ENCODE measurements at regions not wholly inside any gene's neighbourhood (a gene's known extent, or its start where the extent isn't known, plus 50 kb on each side); places are given as distances from the start of the nearest gene placed in this dataset.

DNA sequence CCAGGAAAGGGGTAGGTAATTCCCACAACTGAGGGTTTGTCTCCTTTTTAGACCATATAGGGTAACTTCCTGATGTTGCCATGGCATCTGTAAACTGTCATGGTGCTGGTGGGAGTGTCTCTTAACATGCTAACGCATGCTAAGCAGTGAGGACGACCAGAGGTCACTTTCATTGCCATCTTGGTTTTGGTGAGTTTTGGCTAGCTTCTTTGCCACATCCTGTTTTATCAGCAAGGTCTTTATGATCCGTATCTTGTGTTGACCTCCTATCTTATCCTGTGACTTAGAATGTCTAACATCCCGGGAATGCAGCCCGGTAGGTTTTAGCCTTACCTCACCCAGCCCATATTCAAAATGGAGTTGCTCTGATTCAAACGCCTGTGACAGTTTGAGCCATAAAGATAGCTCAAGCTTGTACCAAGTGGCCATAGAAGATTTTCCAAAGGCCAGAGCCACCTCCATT is 176.0 kb upstream of the NAMPT start:
- TF ChIP-seq, protein P1, sequence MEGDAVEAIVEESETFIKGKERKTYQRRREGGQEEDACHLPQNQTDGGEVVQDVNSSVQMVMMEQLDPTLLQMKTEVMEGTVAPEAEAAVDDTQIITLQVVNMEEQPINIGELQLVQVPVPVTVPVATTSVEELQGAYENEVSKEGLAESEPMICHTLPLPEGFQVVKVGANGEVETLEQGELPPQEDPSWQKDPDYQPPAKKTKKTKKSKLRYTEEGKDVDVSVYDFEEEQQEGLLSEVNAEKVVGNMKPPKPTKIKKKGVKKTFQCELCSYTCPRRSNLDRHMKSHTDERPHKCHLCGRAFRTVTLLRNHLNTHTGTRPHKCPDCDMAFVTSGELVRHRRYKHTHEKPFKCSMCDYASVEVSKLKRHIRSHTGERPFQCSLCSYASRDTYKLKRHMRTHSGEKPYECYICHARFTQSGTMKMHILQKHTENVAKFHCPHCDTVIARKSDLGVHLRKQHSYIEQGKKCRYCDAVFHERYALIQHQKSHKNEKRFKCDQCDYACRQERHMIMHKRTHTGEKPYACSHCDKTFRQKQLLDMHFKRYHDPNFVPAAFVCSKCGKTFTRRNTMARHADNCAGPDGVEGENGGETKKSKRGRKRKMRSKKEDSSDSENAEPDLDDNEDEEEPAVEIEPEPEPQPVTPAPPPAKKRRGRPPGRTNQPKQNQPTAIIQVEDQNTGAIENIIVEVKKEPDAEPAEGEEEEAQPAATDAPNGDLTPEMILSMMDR (IDR thresholded peaks at IDR 0.05; ENCODE audit: low read length): no peak
- no peak for TF ChIP-seq EZH2 (IDR thresholded peaks at IDR 0.05; ENCODE audit: borderline replicate concordance, low read length)
